ENCODE measurements at regions not wholly inside any gene's neighbourhood (a gene's known extent, or its start where the extent isn't known, plus 50 kb on each side); places are given as distances from the start of the nearest gene placed in this dataset.

- H3K27me3 ChIP-seq: no peaks in the 10 kb centered on the region
- no peaks in the 10 kb centered on the region for H3K36me3 ChIP-seq
Observed at GRCh38 chr10:33552290-33552689, 217.8 kb upstream of the NRP1 start.

GRCh38 chr10:33550811-33551210 lies 216.3 kb upstream of the NRP1 start:
- TF ChIP-seq POLR2A (IDR thresholded peaks at IDR 0.05) (no peak), CTCF (IDR thresholded peaks at IDR 0.05) (no peak)
- H3K27me3 ChIP-seq: no peaks in the 10 kb centered on the region
- no peak overlapping the region for H3K4me3 ChIP-seq
- H3K27ac ChIP-seq: no peak overlapping the region
- intact Hi-C loops (cut with DNase I; ENCODE audit: low total_unique reads): no loop called here
- no peaks in the 10 kb centered on the region for H3K36me3 ChIP-seq
- H3K9me3 ChIP-seq: no peaks in the 10 kb centered on the region
- no peak for DNase-seq
- H3K4me1 ChIP-seq: no peaks in the 10 kb centered on the region

More at GRCh38 chr10:33552290-33552689, 217.8 kb upstream of the NRP1 start:
- TF ChIP-seq CTCF (IDR thresholded peaks at IDR 0.05) (no peak), POLR2A (IDR thresholded peaks at IDR 0.05) (no peak)
- Histone ChIP-seq H3K27ac (no peak overlapping the region), H3K4me1 (no peaks in the 10 kb centered on the region), H3K4me3 (no peak overlapping the region), H3K9me3 (no peaks in the 10 kb centered on the region)
- DNase-seq: no peak
- intact Hi-C loops (cut with DNase I; ENCODE audit: low total_unique reads): no loop called here

- Histone ChIP-seq H3K27ac (no peak overlapping the region), H3K4me3 (no peak overlapping the region), H3K36me3 (no peaks in the 10 kb centered on the region), H3K4me1 (no peaks in the 10 kb centered on the region), H3K9me3 (no peaks in the 10 kb centered on the region), H3K27me3 (no peaks in the 10 kb centered on the region)
- no peak for TF ChIP-seq CTCF (IDR thresholded peaks at IDR 0.05)
- no peak for TF ChIP-seq POLR2A (IDR thresholded peaks at IDR 0.05)
- intact Hi-C loops (cut with DNase I; ENCODE audit: low total_unique reads): no loop called here
- DNase-seq: no peak
Observed at GRCh38 chr10:33547976-33548375, 213.5 kb upstream of the NRP1 start.

- no peaks in the 10 kb centered on the region for H3K9me3 ChIP-seq
- H3K4me1 ChIP-seq: no peaks in the 10 kb centered on the region
- no peak overlapping the region for H3K27ac ChIP-seq
- DNase-seq: no peak
- TF ChIP-seq CTCF (IDR thresholded peaks at IDR 0.05): no peak
- TF ChIP-seq POLR2A (IDR thresholded peaks at IDR 0.05): no peak
- H3K4me3 ChIP-seq: no peak overlapping the region
- no peaks in the 10 kb centered on the region for H3K27me3 ChIP-seq
- intact Hi-C loops (cut with DNase I; ENCODE audit: low total_unique reads): no loop called here
- H3K36me3 ChIP-seq: no peaks in the 10 kb centered on the region
Observed at GRCh38 chr10:33546031-33546430, 211.6 kb upstream of the NRP1 start.

DNA sequence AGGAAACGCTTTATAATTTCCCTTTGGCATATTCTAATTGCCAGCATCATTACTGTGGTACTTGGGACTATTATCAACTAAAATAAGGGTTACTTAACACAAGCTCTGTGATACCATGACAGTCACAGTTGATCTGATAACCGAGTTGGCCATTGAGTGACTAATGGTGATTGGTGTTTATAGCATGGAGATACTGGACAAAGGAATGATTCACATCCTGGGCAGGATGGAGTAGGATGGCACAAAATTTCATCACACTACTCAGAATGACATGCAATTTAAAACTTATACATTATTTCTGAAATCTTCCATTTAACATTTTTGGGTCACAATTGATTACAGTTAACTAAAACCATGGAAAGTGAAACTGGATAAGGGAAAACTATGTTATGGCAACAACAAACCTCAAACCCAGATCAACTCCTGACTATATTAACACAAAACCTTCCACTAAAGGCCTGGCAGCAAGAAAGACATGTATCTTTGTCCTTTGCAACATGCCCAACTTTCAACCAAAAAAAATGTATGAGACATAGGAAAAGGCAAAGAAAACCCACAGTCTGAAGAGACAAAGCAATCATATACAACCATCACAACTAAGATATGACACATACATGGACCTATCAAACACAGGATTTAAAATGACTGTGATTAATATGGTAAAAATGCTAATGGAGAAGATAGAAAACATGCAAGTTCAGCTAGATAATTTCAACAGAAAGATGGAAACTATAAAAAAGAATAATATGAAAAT lies 208.5 kb upstream of the NRP1 start:
- no peak for TF ChIP-seq CTCF (IDR thresholded peaks at IDR 0.05)
- no peak for TF ChIP-seq POLR2A (IDR thresholded peaks at IDR 0.05)
- H3K27ac ChIP-seq: no peak overlapping the region
- no peaks in the 10 kb centered on the region for H3K27me3 ChIP-seq
- H3K4me3 ChIP-seq: no peak overlapping the region
- DNase-seq: no peak
- H3K4me1 ChIP-seq: no peaks in the 10 kb centered on the region
- intact Hi-C loops (cut with DNase I; ENCODE audit: low total_unique reads): no loop called here
- H3K9me3 ChIP-seq: no peaks in the 10 kb centered on the region
- H3K36me3 ChIP-seq: no peaks in the 10 kb centered on the region

Measured in uterus (tissue), 3 donors.